ENCODE measurements at regions not wholly inside any gene's neighbourhood (a gene's known extent, or its start where the extent isn't known, plus 50 kb on each side); places are given as distances from the start of the nearest gene placed in this dataset.

GRCh38 chr7:16034353-16034752 lies 347.9 kb upstream of the MEOX2 start:
- Histone ChIP-seq H3K27ac (ENCODE audit: low read depth in 2 of 2, low read length in 2 of 2) (no peak overlapping the region), H3K9ac (ENCODE audit: low read depth in 1 of 2, low read length in 2 of 2) (no peak overlapping the region), H3K4me3 (ENCODE audit: low read length in 2 of 2) (no peak overlapping the region), H3K27me3 (ENCODE audit: control insufficient read depth in 2 of 2, insufficient read depth in 2 of 2, low read length in 2 of 2) (no peaks in the 10 kb centered on the region), H3K9me3 (ENCODE audit: control insufficient read depth in 2 of 2, low read length in 2 of 2) (no peaks in the 10 kb centered on the region), H3K4me1 (ENCODE audit: control insufficient read depth in 2 of 2, insufficient read depth in 2 of 2, low read length in 2 of 2) (no peaks in the 10 kb centered on the region), H3K36me3 (ENCODE audit: control insufficient read depth in 2 of 2, insufficient read depth in 2 of 2, low read length in 2 of 2) (no peaks in the 10 kb centered on the region)

- H3K27ac ChIP-seq (ENCODE audit: low read depth in 2 of 2, low read length in 2 of 2): no peak overlapping the region
- no peaks in the 10 kb centered on the region for H3K27me3 ChIP-seq (ENCODE audit: control insufficient read depth in 2 of 2, insufficient read depth in 2 of 2, low read length in 2 of 2)
- no peaks in the 10 kb centered on the region for H3K4me1 ChIP-seq (ENCODE audit: control insufficient read depth in 2 of 2, insufficient read depth in 2 of 2, low read length in 2 of 2)
- H3K9me3 ChIP-seq (ENCODE audit: control insufficient read depth in 2 of 2, low read length in 2 of 2): no peaks in the 10 kb centered on the region
- no peaks in the 10 kb centered on the region for H3K36me3 ChIP-seq (ENCODE audit: control insufficient read depth in 2 of 2, insufficient read depth in 2 of 2, low read length in 2 of 2)
- no peak overlapping the region for H3K4me3 ChIP-seq (ENCODE audit: low read length in 2 of 2)
- no peak overlapping the region for H3K9ac ChIP-seq (ENCODE audit: low read depth in 1 of 2, low read length in 2 of 2)
Measured at GRCh38 chr7:16033233-16033632, 346.8 kb upstream of the MEOX2 start.

GRCh38 chr7:16028636-16029035 lies 342.2 kb upstream of the MEOX2 start:
- Histone ChIP-seq H3K4me3 (ENCODE audit: low read length in 2 of 2) (no peak overlapping the region), H3K9me3 (ENCODE audit: control insufficient read depth in 2 of 2, low read length in 2 of 2) (no peaks in the 10 kb centered on the region), H3K27me3 (ENCODE audit: control insufficient read depth in 2 of 2, insufficient read depth in 2 of 2, low read length in 2 of 2) (no peaks in the 10 kb centered on the region), H3K36me3 (ENCODE audit: control insufficient read depth in 2 of 2, insufficient read depth in 2 of 2, low read length in 2 of 2) (no peaks in the 10 kb centered on the region), H3K27ac (ENCODE audit: low read depth in 2 of 2, low read length in 2 of 2) (no peak overlapping the region), H3K9ac (ENCODE audit: low read depth in 1 of 2, low read length in 2 of 2) (no peak overlapping the region), H3K4me1 (ENCODE audit: control insufficient read depth in 2 of 2, insufficient read depth in 2 of 2, low read length in 2 of 2) (no peaks in the 10 kb centered on the region)

- no peak overlapping the region for H3K4me3 ChIP-seq (ENCODE audit: low read length in 2 of 2)
- no peak overlapping the region for H3K9ac ChIP-seq (ENCODE audit: low read depth in 1 of 2, low read length in 2 of 2)
- H3K9me3 ChIP-seq (ENCODE audit: control insufficient read depth in 2 of 2, low read length in 2 of 2): no peaks in the 10 kb centered on the region
- H3K27me3 ChIP-seq (ENCODE audit: control insufficient read depth in 2 of 2, insufficient read depth in 2 of 2, low read length in 2 of 2): no peaks in the 10 kb centered on the region
- no peak overlapping the region for H3K27ac ChIP-seq (ENCODE audit: low read depth in 2 of 2, low read length in 2 of 2)
- no peaks in the 10 kb centered on the region for H3K36me3 ChIP-seq (ENCODE audit: control insufficient read depth in 2 of 2, insufficient read depth in 2 of 2, low read length in 2 of 2)
- H3K4me1 ChIP-seq (ENCODE audit: control insufficient read depth in 2 of 2, insufficient read depth in 2 of 2, low read length in 2 of 2): no peaks in the 10 kb centered on the region
Measured at GRCh38 chr7:16028103-16028502, 341.6 kb upstream of the MEOX2 start.

- H3K36me3 ChIP-seq (ENCODE audit: control insufficient read depth in 2 of 2, insufficient read depth in 2 of 2, low read length in 2 of 2): no peaks in the 10 kb centered on the region
- H3K27ac ChIP-seq (ENCODE audit: low read depth in 2 of 2, low read length in 2 of 2): no peak overlapping the region
- H3K27me3 ChIP-seq (ENCODE audit: control insufficient read depth in 2 of 2, insufficient read depth in 2 of 2, low read length in 2 of 2): no peaks in the 10 kb centered on the region
- H3K9me3 ChIP-seq (ENCODE audit: control insufficient read depth in 2 of 2, low read length in 2 of 2): no peaks in the 10 kb centered on the region
- no peak overlapping the region for H3K9ac ChIP-seq (ENCODE audit: low read depth in 1 of 2, low read length in 2 of 2)
- H3K4me1 ChIP-seq (ENCODE audit: control insufficient read depth in 2 of 2, insufficient read depth in 2 of 2, low read length in 2 of 2): no peaks in the 10 kb centered on the region
- no peak overlapping the region for H3K4me3 ChIP-seq (ENCODE audit: low read length in 2 of 2)
Measured at GRCh38 chr7:16027396-16027795, 340.9 kb upstream of the MEOX2 start.

GRCh38 chr7:16026253-16027020 lies 340.0 kb upstream of the MEOX2 start:
- Histone ChIP-seq H3K4me3 (ENCODE audit: low read length in 2 of 2) (no peak overlapping the region), H3K36me3 (ENCODE audit: control insufficient read depth in 2 of 2, insufficient read depth in 2 of 2, low read length in 2 of 2) (no peaks in the 10 kb centered on the region), H3K9me3 (ENCODE audit: control insufficient read depth in 2 of 2, low read length in 2 of 2) (no peaks in the 10 kb centered on the region), H3K27ac (ENCODE audit: low read depth in 2 of 2, low read length in 2 of 2) (no peak overlapping the region), H3K27me3 (ENCODE audit: control insufficient read depth in 2 of 2, insufficient read depth in 2 of 2, low read length in 2 of 2) (no peaks in the 10 kb centered on the region), H3K4me1 (ENCODE audit: control insufficient read depth in 2 of 2, insufficient read depth in 2 of 2, low read length in 2 of 2) (no peaks in the 10 kb centered on the region), H3K9ac (ENCODE audit: low read depth in 1 of 2, low read length in 2 of 2) (no peak overlapping the region)

GRCh38 chr7:16025696-16026095 lies 339.2 kb upstream of the MEOX2 start:
- Histone ChIP-seq H3K9me3 (ENCODE audit: control insufficient read depth in 2 of 2, low read length in 2 of 2) (no peaks in the 10 kb centered on the region), H3K27me3 (ENCODE audit: control insufficient read depth in 2 of 2, insufficient read depth in 2 of 2, low read length in 2 of 2) (no peaks in the 10 kb centered on the region), H3K4me1 (ENCODE audit: control insufficient read depth in 2 of 2, insufficient read depth in 2 of 2, low read length in 2 of 2) (no peaks in the 10 kb centered on the region), H3K27ac (ENCODE audit: low read depth in 2 of 2, low read length in 2 of 2) (no peak overlapping the region), H3K36me3 (ENCODE audit: control insufficient read depth in 2 of 2, insufficient read depth in 2 of 2, low read length in 2 of 2) (no peaks in the 10 kb centered on the region), H3K9ac (ENCODE audit: low read depth in 1 of 2, low read length in 2 of 2) (no peak overlapping the region), H3K4me3 (ENCODE audit: low read length in 2 of 2) (no peak overlapping the region)

GRCh38 chr7:16023503-16023902 lies 337.0 kb upstream of the MEOX2 start:
- H3K4me3 ChIP-seq (ENCODE audit: low read length in 2 of 2): no peak overlapping the region
- no peaks in the 10 kb centered on the region for H3K27me3 ChIP-seq (ENCODE audit: control insufficient read depth in 2 of 2, insufficient read depth in 2 of 2, low read length in 2 of 2)
- H3K27ac ChIP-seq (ENCODE audit: low read depth in 2 of 2, low read length in 2 of 2): no peak overlapping the region
- H3K36me3 ChIP-seq (ENCODE audit: control insufficient read depth in 2 of 2, insufficient read depth in 2 of 2, low read length in 2 of 2): no peaks in the 10 kb centered on the region
- no peaks in the 10 kb centered on the region for H3K4me1 ChIP-seq (ENCODE audit: control insufficient read depth in 2 of 2, insufficient read depth in 2 of 2, low read length in 2 of 2)
- no peaks in the 10 kb centered on the region for H3K9me3 ChIP-seq (ENCODE audit: control insufficient read depth in 2 of 2, low read length in 2 of 2)
- no peak overlapping the region for H3K9ac ChIP-seq (ENCODE audit: low read depth in 1 of 2, low read length in 2 of 2)

GRCh38 chr7:16023046-16023445 lies 336.6 kb upstream of the MEOX2 start:
- H3K4me1 ChIP-seq (ENCODE audit: control insufficient read depth in 2 of 2, insufficient read depth in 2 of 2, low read length in 2 of 2): no peaks in the 10 kb centered on the region
- H3K4me3 ChIP-seq (ENCODE audit: low read length in 2 of 2): no peak overlapping the region
- no peaks in the 10 kb centered on the region for H3K9me3 ChIP-seq (ENCODE audit: control insufficient read depth in 2 of 2, low read length in 2 of 2)
- H3K9ac ChIP-seq (ENCODE audit: low read depth in 1 of 2, low read length in 2 of 2): no peak overlapping the region
- no peak overlapping the region for H3K27ac ChIP-seq (ENCODE audit: low read depth in 2 of 2, low read length in 2 of 2)
- H3K27me3 ChIP-seq (ENCODE audit: control insufficient read depth in 2 of 2, insufficient read depth in 2 of 2, low read length in 2 of 2): no peaks in the 10 kb centered on the region
- H3K36me3 ChIP-seq (ENCODE audit: control insufficient read depth in 2 of 2, insufficient read depth in 2 of 2, low read length in 2 of 2): no peaks in the 10 kb centered on the region

- no peaks in the 10 kb centered on the region for H3K27me3 ChIP-seq (ENCODE audit: control insufficient read depth in 2 of 2, insufficient read depth in 2 of 2, low read length in 2 of 2)
- H3K4me1 ChIP-seq (ENCODE audit: control insufficient read depth in 2 of 2, insufficient read depth in 2 of 2, low read length in 2 of 2): no peaks in the 10 kb centered on the region
- H3K9me3 ChIP-seq (ENCODE audit: control insufficient read depth in 2 of 2, low read length in 2 of 2): no peaks in the 10 kb centered on the region
- no peak overlapping the region for H3K27ac ChIP-seq (ENCODE audit: low read depth in 2 of 2, low read length in 2 of 2)
- H3K36me3 ChIP-seq (ENCODE audit: control insufficient read depth in 2 of 2, insufficient read depth in 2 of 2, low read length in 2 of 2): no peaks in the 10 kb centered on the region
- no peak overlapping the region for H3K9ac ChIP-seq (ENCODE audit: low read depth in 1 of 2, low read length in 2 of 2)
- H3K4me3 ChIP-seq (ENCODE audit: low read length in 2 of 2): no peak overlapping the region
Measured at GRCh38 chr7:16021851-16022250, 335.4 kb upstream of the MEOX2 start.
